ENCODE measurements at regions not wholly inside any gene's neighbourhood (a gene's known extent, or its start where the extent isn't known, plus 50 kb on each side); places are given as distances from the start of the nearest gene placed in this dataset.

DNA sequence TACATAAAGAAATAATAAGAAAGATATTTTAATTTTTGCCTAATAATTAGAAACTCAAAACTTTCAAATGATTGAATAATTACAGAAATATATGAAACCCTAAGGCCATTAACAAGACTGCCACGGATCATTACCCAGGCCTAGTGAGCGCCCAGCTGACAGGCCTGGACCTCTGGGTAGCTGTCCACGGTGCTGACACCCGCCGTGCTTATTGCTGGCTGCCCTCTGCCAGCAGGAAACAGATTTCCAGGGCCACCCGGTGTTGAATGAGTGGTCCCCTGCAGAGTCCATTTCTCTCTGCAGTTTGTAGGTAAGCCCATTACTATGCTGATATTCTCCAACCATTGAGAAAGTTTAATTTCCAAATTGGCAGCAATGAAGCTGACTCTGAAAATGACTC, 254.4 kb upstream of the GJB5 start:
- Histone ChIP-seq H3K4me3 (ENCODE audit: low read depth, low read length) (no peak overlapping the region), H3K4me1 (no peaks in the 10 kb centered on the region), H3K36me3 (no peaks in the 10 kb centered on the region), H3K9me3 (no peaks in the 10 kb centered on the region), H3K27me3 (no peaks in the 10 kb centered on the region)
- DNase-seq, result no peak
- TF ChIP-seq, protein P1, sequence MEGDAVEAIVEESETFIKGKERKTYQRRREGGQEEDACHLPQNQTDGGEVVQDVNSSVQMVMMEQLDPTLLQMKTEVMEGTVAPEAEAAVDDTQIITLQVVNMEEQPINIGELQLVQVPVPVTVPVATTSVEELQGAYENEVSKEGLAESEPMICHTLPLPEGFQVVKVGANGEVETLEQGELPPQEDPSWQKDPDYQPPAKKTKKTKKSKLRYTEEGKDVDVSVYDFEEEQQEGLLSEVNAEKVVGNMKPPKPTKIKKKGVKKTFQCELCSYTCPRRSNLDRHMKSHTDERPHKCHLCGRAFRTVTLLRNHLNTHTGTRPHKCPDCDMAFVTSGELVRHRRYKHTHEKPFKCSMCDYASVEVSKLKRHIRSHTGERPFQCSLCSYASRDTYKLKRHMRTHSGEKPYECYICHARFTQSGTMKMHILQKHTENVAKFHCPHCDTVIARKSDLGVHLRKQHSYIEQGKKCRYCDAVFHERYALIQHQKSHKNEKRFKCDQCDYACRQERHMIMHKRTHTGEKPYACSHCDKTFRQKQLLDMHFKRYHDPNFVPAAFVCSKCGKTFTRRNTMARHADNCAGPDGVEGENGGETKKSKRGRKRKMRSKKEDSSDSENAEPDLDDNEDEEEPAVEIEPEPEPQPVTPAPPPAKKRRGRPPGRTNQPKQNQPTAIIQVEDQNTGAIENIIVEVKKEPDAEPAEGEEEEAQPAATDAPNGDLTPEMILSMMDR (IDR thresholded peaks at IDR 0.05; ENCODE audit: low read depth, low read length), result no peak

DNA sequence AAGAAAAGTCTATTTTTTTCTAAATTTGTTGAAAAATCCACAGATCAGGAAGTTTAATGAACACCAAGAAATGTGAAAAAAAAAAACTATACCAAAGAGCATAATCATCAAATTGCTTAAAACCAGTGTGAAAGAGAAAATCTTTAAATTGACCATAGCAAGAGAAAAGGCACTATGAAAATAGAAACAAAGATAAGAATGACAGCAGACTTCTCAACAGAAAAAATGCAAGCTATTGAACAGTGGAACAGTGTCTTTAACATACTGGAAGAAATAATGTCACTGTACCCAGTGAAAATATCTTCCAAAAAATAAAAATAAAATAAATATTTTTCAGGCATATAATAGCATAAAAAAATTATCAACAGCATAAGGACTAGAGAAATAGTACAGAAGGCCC, 243.0 kb upstream of the GJB5 start:
- DNase-seq, result no peak
- TF ChIP-seq, protein P1 (IDR thresholded peaks at IDR 0.05; ENCODE audit: low read depth, low read length), result no peak
- H3K36me3 ChIP-seq, result no peaks in the 10 kb centered on the region
- H3K9me3 ChIP-seq, result no peaks in the 10 kb centered on the region
- H3K27me3 ChIP-seq, result no peaks in the 10 kb centered on the region
- no peaks in the 10 kb centered on the region for H3K4me1 ChIP-seq
- no peak overlapping the region for H3K4me3 ChIP-seq (ENCODE audit: low read depth, low read length)

DNA sequence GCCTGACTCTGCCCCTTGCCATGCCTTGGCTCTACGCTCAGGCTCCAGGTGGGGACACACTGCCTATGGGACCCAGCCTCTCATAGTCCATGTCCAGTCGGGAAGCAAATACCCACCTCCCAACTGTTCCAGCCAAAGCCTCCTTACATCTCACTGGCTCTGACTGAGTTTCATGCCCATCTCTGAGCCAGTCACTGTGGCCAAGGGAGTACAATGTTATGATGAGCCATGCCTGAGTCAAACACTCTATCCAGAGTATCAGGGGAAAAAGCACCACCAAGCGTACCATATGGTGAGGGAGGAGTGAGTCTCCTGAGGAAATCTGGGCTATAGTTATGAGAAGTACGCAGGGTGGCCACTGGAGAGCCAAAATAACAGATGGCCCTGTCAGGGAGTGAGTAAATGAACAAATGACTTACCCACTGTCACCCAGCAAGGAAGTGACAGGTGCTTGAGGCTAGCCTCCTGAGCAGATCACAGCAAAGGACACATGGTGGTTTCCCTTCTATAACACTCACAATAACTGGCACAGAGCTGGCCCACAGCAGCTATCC, 236.6 kb upstream of the GJB5 start:
- Histone ChIP-seq H3K4me1 (no peaks in the 10 kb centered on the region), H3K36me3 (no peaks in the 10 kb centered on the region), H3K9me3 (no peaks in the 10 kb centered on the region), H3K4me3 (ENCODE audit: low read depth, low read length) (no peak overlapping the region), H3K27me3 (no peaks in the 10 kb centered on the region)
- no peak for DNase-seq
- TF ChIP-seq, protein P1 (IDR thresholded peaks at IDR 0.05; ENCODE audit: low read depth, low read length), result no peak

DNA sequence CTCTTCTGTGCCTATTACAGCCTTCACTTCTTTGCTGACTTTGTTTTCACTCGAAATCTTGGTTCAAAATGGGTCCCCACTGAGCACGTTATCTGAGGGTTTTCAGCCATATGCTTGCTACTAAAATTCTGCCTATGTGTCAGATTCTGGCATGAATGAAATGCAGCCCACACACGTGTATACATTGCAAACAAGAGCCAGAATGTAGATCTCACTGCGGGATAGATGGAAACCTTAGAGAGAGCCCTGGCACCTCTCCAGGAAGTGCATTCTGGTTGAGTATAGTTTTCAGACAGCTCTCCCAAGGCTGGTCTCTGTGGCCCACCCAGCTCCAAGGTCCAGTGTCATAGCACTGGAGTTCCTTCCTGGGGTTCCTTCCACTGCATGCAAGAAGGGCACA, 234.7 kb upstream of the GJB5 start:
- H3K4me1 ChIP-seq, result no peaks in the 10 kb centered on the region
- H3K27me3 ChIP-seq, result no peaks in the 10 kb centered on the region
- TF ChIP-seq, protein P1 (IDR thresholded peaks at IDR 0.05; ENCODE audit: low read depth, low read length), result no peak
- H3K4me3 ChIP-seq (ENCODE audit: low read depth, low read length), result no peak overlapping the region
- no peak for DNase-seq
- H3K36me3 ChIP-seq, result no peaks in the 10 kb centered on the region
- H3K9me3 ChIP-seq, result no peaks in the 10 kb centered on the region

DNA sequence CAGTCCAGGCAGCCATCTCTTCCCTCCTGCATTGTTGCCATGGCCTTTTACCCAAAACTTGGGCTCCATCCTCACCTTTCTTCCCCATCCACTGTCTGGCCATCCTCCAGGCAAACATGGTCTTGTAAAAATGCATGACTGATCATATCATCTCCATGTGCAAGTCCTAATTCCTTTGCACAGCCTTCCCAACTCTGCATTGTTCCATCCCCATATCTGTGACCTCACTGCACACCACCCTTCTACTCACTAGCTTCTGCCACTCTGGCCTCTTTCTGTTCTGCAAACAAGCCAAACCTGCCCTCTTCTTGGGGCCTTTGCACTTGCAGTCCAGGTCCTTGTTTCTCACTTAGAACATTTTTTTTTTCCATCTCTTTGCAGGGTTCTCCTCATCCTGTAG, 230.1 kb upstream of the GJB5 start:
- DNase-seq, result no peak
- no peaks in the 10 kb centered on the region for H3K9me3 ChIP-seq
- TF ChIP-seq, protein P1 (IDR thresholded peaks at IDR 0.05; ENCODE audit: low read depth, low read length), result no peak
- no peak overlapping the region for H3K4me3 ChIP-seq (ENCODE audit: low read depth, low read length)
- no peaks in the 10 kb centered on the region for H3K36me3 ChIP-seq
- H3K4me1 ChIP-seq, result no peaks in the 10 kb centered on the region
- no peaks in the 10 kb centered on the region for H3K27me3 ChIP-seq

DNA sequence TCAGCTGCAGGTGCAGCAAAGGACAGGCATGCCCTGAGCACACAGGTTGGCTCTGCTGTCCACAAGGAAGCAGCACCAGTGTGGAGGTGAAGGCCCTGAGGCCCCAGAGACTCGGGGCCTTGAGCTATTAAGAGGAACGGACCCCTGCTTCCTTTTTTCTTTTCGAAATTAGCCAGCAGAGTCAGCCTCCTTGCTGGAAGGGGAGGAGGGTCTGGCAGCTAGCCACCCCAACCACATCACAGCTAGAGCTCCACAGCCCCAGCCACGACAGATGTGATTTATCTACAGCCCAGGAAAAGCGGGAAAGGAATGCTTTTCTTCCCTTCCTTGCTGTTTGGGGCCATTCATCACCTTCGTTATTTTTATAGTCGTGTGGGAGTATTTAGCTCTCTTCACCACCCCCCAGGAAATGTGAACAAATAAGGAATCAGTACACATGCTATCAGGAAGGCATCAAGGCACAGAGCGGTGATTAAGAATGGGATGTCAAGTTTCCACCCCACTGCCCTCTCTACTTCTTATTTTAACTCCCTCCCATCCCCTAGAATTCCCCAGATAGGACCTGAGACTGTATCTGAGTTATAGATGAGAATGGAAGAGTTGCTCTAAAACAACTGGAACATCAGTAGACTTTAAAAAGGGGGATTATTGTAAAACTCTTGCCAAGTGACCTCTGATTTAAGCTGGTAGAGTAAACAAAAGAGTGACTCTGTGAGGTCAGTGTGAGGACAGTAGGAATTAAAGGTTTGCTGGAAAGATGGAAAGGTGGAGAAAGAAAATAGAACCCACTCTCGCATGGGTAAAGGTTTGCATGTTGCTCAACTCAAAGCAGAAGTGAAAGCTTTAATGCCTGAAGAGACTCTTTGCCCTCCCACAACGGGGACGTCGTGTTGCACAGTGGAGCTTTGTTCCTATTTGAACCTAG, 224.7 kb upstream of the GJB5 start:
- no peaks in the 10 kb centered on the region for H3K36me3 ChIP-seq
- DNase-seq, result no peak
- H3K4me3 ChIP-seq (ENCODE audit: low read depth, low read length), result no peak overlapping the region
- no peaks in the 10 kb centered on the region for H3K9me3 ChIP-seq
- no peaks in the 10 kb centered on the region for H3K27me3 ChIP-seq
- no peaks in the 10 kb centered on the region for H3K4me1 ChIP-seq
- TF ChIP-seq, protein P1 (IDR thresholded peaks at IDR 0.05; ENCODE audit: low read depth, low read length), result no peak

Data from BE2C (cell line).